Activated CD4-positive, alpha-beta memory T cell treated with anti-CD3 and anti-CD28 coated beads for 36 hours (primary cell): ENCODE measurements at regions not wholly inside any gene's neighbourhood (a gene's known extent, or its start where the extent isn't known, plus 50 kb on each side); places are given as distances from the start of the nearest gene placed in this dataset.

Source experiments
- CTCF ChIA-PET: fragments of 350-600 bp; sonication (Branson Sonifier 250); formaldehyde crosslinking; loops from one replicate; lab custom pipeline; 2021; ENCODE audit warnings: antibody characterized with exemption, inconsistent platforms; lab: Charles Lee
- POLR2A ChIA-PET: fragments of 350-600 bp; sonication (Branson Sonifier 250); formaldehyde crosslinking; loops from one replicate; lab custom pipeline; 2021; ENCODE audit warnings: antibody characterized with exemption; lab: Charles Lee
- DNase-seq: peaks from one replicate; pipeline ENCODE4 v3.0.0-alpha.2; 2020
- H3K27ac Mint-ChIP-seq: one replicate; pipeline ENCODE4 v1.8.0; 2021; ENCODE audit warnings: mixed read lengths
- H3K27me3 Mint-ChIP-seq: one replicate; pipeline ENCODE4 v1.8.0; 2021; ENCODE audit warnings: mixed read lengths
- H3K36me3 Mint-ChIP-seq: one replicate; pipeline ENCODE4 v1.8.0; 2021; ENCODE audit warnings: mixed read lengths
- H3K4me1 Mint-ChIP-seq: one replicate; pipeline ENCODE4 v1.8.0; 2021; ENCODE audit warnings: low read depth, mixed read lengths
- H3K4me3 Mint-ChIP-seq: one replicate; pipeline ENCODE4 v1.8.0; 2021; ENCODE audit warnings: mild to moderate bottlenecking, mixed read lengths
- H3K9me3 Mint-ChIP-seq: one replicate; pipeline ENCODE4 v1.8.0; 2021; ENCODE audit warnings: mixed read lengths
- intact Hi-C: fragments of 100-400 bp; cut with micrococcal nuclease; formaldehyde crosslinking; loops from one replicate; pipeline ENCODE4 v1.15.1; 2023

DNA sequence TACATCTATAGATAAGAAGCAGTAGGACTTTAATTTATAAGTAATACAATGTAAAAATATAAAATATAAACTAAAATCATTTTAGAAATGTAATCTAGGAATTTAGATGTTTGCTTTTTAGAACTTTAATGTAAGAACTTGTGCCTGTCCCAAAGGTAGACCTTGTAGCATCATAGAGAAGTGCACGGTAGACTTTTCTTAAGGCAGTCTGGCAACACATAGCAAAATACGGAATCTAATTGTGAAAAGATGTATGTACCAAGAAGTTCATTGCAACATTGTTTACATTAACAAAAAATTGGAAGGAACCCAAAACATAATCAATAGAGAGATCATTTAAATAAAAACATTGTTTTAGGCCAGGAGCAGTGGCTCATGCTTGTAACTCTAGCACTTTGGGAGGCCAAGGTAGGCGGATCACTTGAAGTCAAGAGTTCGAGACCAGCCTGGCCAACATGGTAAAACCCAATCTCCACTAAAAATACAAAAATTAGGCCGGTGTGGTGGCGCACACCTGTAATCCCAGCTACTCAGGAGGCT, 84.6 kb upstream of the SMIM15 start:
- ChIA-PET POLR2A (no interaction called here), CTCF (no interaction called here)
- peaks cover 2% of the 10 kb centered on the region for H3K27me3 Mint-ChIP-seq
- H3K4me3 Mint-ChIP-seq: no peak overlapping the region
- intact Hi-C loops: no loop called here
- H3K9me3 Mint-ChIP-seq: peaks cover 3% of the 10 kb centered on the region
- peaks cover 2% of the 10 kb centered on the region for H3K36me3 Mint-ChIP-seq
- H3K4me1 Mint-ChIP-seq: no peaks in the 10 kb centered on the region
- no peak overlapping the region for H3K27ac Mint-ChIP-seq
- DNase-seq: no peak

DNA sequence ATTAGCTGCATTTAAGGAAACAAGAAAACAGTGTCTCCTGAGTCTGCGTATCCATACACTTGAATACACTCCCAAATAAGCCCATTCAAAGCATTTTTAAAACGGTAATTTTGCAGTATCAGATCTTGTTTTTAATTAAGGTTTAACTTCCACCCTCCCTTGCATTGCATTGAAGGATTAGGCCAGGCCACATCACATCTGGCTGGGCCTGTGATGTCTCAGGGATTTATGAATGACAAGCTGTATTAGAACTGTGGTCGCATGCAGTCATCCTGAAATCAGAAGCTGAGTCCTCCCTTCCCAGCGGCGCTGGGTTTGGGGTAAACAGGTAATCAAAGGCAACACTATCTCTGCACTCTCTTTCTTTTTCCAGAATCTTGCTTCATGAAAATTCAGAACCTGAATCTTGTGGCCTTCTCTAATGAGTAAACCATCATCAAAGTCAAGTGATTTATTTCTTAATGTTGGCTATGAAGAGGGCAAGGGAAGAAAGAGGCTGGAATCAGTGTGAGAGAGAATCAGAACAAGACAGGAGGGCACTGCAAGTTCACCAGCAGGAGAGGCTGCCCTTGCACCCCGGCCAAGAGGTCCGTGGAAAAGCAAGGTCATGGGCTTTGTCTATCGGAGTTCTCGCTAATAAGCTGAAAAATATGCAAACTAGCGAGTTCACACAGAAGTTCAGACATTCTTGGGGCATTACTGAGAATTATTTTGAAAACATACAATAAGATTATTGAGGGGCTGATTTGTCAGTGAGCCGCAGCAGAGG, 80.0 kb upstream of the ZSWIM6 start:
- intact Hi-C loops: no loop called here
- Mint-ChIP-seq H3K27ac (no peak overlapping the region), H3K27me3 (peaks cover 8% of the 10 kb centered on the region), H3K36me3 (no peaks in the 10 kb centered on the region), H3K4me3 (no peak overlapping the region), H3K4me1 (no peaks in the 10 kb centered on the region), H3K9me3 (peaks cover 3% of the 10 kb centered on the region)
- POLR2A ChIA-PET: interaction anchor here (0.5 kb wide), 1 partner anchor 117 kb away, joined by 3 read pairs; no protein-coding TSS in a partner anchor
- no peak for DNase-seq
- CTCF ChIA-PET: no interaction called here

GRCh38 chr5:61252643-61252925, 79.5 kb upstream of the ZSWIM6 start:
- CTCF ChIA-PET: no interaction called here
- no peak overlapping the region for H3K4me3 Mint-ChIP-seq
- no peaks in the 10 kb centered on the region for H3K36me3 Mint-ChIP-seq
- H3K4me1 Mint-ChIP-seq: no peaks in the 10 kb centered on the region
- no peak for DNase-seq
- peaks cover 8% of the 10 kb centered on the region for H3K27me3 Mint-ChIP-seq
- peaks cover 3% of the 10 kb centered on the region for H3K9me3 Mint-ChIP-seq
- H3K27ac Mint-ChIP-seq: no peak overlapping the region
- intact Hi-C loops: no loop called here
- POLR2A ChIA-PET: no interaction called here

DNA sequence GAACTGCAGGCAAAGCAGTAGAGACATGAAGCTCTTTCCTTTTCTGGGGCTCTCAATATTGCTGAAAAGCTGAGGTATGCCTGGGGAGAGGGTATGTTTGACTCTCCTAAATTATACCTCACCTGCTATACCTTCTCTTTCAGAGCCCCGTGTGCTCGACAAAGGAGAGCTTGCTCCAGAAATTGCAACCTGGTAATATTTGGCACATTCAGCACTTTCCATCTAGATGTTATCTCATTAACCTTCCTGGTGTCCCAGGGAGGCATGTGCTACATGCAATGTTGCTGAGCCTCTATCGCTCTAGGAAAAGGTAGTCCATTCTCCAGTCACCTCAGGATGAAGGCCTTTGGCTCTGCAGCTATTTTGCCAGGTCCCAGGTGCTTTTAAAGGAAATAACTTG, 78.5 kb upstream of the ZSWIM6 start:
- peaks cover 3% of the 10 kb centered on the region for H3K9me3 Mint-ChIP-seq
- H3K36me3 Mint-ChIP-seq: no peaks in the 10 kb centered on the region
- ChIA-PET POLR2A (no interaction called here), CTCF (no interaction called here)
- no peaks in the 10 kb centered on the region for H3K4me1 Mint-ChIP-seq
- H3K27me3 Mint-ChIP-seq: peaks cover 8% of the 10 kb centered on the region
- DNase-seq: no peak
- no peak overlapping the region for H3K27ac Mint-ChIP-seq
- intact Hi-C loops: no loop called here
- H3K4me3 Mint-ChIP-seq: no peak overlapping the region

GRCh38 chr5:61254969-61255555, 77.0 kb upstream of the ZSWIM6 start:
- intact Hi-C loops: no loop called here
- ChIA-PET POLR2A (no interaction called here), CTCF (no interaction called here)
- H3K27ac Mint-ChIP-seq: no peak overlapping the region
- DNase-seq: no peak
- no peaks in the 10 kb centered on the region for H3K4me1 Mint-ChIP-seq
- H3K4me3 Mint-ChIP-seq: no peak overlapping the region
- peaks cover 8% of the 10 kb centered on the region for H3K27me3 Mint-ChIP-seq
- H3K9me3 Mint-ChIP-seq: no peaks in the 10 kb centered on the region
- H3K36me3 Mint-ChIP-seq: no peaks in the 10 kb centered on the region

- ChIA-PET CTCF (no interaction called here), POLR2A (no interaction called here)
These were observed 75.6 kb upstream of the ZSWIM6 start for GRCh38 chr5:61256474-61256873.

GRCh38 chr5:61257421-61257820, 74.6 kb upstream of the ZSWIM6 start:
- H3K27me3 Mint-ChIP-seq: peaks cover 6% of the 10 kb centered on the region

More at GRCh38 chr5:61256474-61256873, 75.6 kb upstream of the ZSWIM6 start:
- Mint-ChIP-seq H3K27me3 (peaks cover 6% of the 10 kb centered on the region), H3K36me3 (no peaks in the 10 kb centered on the region), H3K4me1 (no peaks in the 10 kb centered on the region), H3K4me3 (no peak overlapping the region), H3K27ac (no peak overlapping the region), H3K9me3 (no peaks in the 10 kb centered on the region)
- no peak for DNase-seq
- intact Hi-C loops: no loop called here

GRCh38 chr5:61261136-61261535, 70.9 kb upstream of the ZSWIM6 start:
- no peaks in the 10 kb centered on the region for H3K9me3 Mint-ChIP-seq
- POLR2A ChIA-PET: no interaction called here

More at GRCh38 chr5:61257421-61257820, 74.6 kb upstream of the ZSWIM6 start:
- no peak overlapping the region for H3K27ac Mint-ChIP-seq
- H3K4me1 Mint-ChIP-seq: no peaks in the 10 kb centered on the region
- H3K4me3 Mint-ChIP-seq: no peak overlapping the region
- DNase-seq: no peak
- ChIA-PET CTCF (no interaction called here), POLR2A (no interaction called here)
- H3K9me3 Mint-ChIP-seq: no peaks in the 10 kb centered on the region
- intact Hi-C loops: no loop called here
- H3K36me3 Mint-ChIP-seq: no peaks in the 10 kb centered on the region

GRCh38 chr5:61262080-61262479, 70.0 kb upstream of the ZSWIM6 start:
- no peaks in the 10 kb centered on the region for H3K9me3 Mint-ChIP-seq
- no peak overlapping the region for H3K27ac Mint-ChIP-seq
- intact Hi-C loops: no loop called here
- H3K36me3 Mint-ChIP-seq: no peaks in the 10 kb centered on the region
- ChIA-PET POLR2A (no interaction called here), CTCF (no interaction called here)
- no peak overlapping the region for H3K4me3 Mint-ChIP-seq
- DNase-seq: no peak
- H3K4me1 Mint-ChIP-seq: peaks cover 5% of the 10 kb centered on the region
- H3K27me3 Mint-ChIP-seq: peaks cover 4% of the 10 kb centered on the region

More at GRCh38 chr5:61261136-61261535, 70.9 kb upstream of the ZSWIM6 start:
- Mint-ChIP-seq H3K4me1 (peaks cover 5% of the 10 kb centered on the region), H3K27ac (no peak overlapping the region), H3K27me3 (peaks cover 5% of the 10 kb centered on the region), H3K36me3 (no peaks in the 10 kb centered on the region), H3K4me3 (no peak overlapping the region)
- no peak for DNase-seq
- intact Hi-C loops: no loop called here
- CTCF ChIA-PET: no interaction called here

DNA sequence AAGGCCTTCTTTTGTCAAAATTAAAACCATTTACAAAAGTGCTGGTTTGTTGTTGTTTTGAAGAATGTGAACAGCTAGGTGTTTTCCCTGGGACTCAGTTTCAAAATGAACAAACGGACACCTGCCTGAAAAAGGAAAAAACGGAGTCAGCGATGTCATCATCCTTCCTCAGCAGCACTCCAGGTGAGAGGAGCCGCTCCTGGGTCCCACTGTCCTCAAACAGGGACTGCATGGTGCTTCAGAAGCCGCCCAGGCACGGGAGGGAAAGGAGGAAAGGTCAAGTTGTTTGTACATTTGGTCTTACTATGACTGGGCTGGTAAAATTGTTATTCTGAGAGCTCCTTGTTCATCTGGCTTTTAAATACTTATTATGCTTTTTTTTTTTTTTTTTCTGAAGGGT, 69.0 kb upstream of the ZSWIM6 start:
- intact Hi-C loops: no loop called here
- ChIA-PET POLR2A (no interaction called here), CTCF (no interaction called here)
- no peaks in the 10 kb centered on the region for H3K9me3 Mint-ChIP-seq
- H3K27me3 Mint-ChIP-seq: peaks cover 7% of the 10 kb centered on the region
- no peak overlapping the region for H3K4me3 Mint-ChIP-seq
- DNase-seq: no peak
- no peak overlapping the region for H3K27ac Mint-ChIP-seq
- H3K4me1 Mint-ChIP-seq: peaks cover 5% of the 10 kb centered on the region
- no peaks in the 10 kb centered on the region for H3K36me3 Mint-ChIP-seq

DNA sequence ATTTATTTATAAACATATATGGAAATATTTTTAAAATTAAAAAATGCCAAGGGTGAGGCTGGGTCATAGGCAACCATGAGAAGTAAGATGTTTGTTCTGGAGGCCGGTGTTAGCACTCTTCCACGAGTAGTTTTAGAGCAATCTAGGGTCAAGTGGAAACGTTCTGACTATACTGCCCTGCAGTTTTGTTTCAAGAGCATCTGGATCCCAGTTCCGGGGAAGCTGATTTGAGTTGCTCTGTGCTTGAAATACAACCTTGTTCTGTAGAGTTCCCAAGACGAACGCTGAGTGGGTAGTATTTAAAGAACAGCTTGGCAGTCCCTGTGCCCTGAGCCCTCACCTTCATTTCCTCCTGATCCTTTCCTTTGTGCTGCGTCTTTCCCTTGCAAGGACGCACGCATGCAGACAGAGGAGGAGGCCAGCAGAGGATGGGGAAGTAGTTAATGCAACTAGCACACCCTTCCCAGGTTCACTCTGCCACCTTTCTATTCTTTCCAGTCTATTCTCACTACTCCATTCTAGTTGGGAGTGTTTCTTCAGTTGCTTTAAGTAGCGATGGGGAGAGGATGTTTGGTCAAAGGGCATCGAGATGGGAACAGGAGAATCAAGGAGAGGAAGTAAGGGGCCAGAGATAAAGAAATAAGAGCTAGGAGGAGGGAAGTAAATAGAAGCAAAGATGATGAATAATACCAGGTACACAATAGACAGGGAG, 68.3 kb upstream of the ZSWIM6 start:
- H3K36me3 Mint-ChIP-seq: no peaks in the 10 kb centered on the region
- peaks cover 5% of the 10 kb centered on the region for H3K4me1 Mint-ChIP-seq
- CTCF ChIA-PET: no interaction called here
- peaks cover 7% of the 10 kb centered on the region for H3K27me3 Mint-ChIP-seq
- no peak overlapping the region for H3K4me3 Mint-ChIP-seq
- H3K9me3 Mint-ChIP-seq: no peaks in the 10 kb centered on the region
- POLR2A ChIA-PET: no interaction called here
- intact Hi-C loops: no loop called here
- H3K27ac Mint-ChIP-seq: no peak overlapping the region
- DNase-seq: no peak

- no peak for DNase-seq
- Mint-ChIP-seq H3K4me1 (peaks cover 8% of the 10 kb centered on the region), H3K36me3 (no peaks in the 10 kb centered on the region), H3K27ac (no peak overlapping the region), H3K4me3 (no peak overlapping the region), H3K9me3 (no peaks in the 10 kb centered on the region), H3K27me3 (peaks cover 7% of the 10 kb centered on the region)
- intact Hi-C loops: no loop called here
- CTCF ChIA-PET: no interaction called here
- POLR2A ChIA-PET: no interaction called here
These were observed 67.8 kb upstream of the ZSWIM6 start for GRCh38 chr5:61264273-61264661.
